ENCODE measurements at regions not wholly inside any gene's neighbourhood (a gene's known extent, or its start where the extent isn't known, plus 50 kb on each side); places are given as distances from the start of the nearest gene placed in this dataset.

GRCh38 chr9:6703898-6704639 is 53.7 kb upstream of the KDM4C start:
- peak; percentile 66 for TF ChIP-seq MXI1 (conservative IDR thresholded peaks at IDR 0.05; ENCODE audit: poor library complexity, severe bottlenecking)
- no peak for TF ChIP-seq CTCF (IDR thresholded peaks at IDR 0.05; ENCODE audit: poor library complexity, severe bottlenecking)
- TF ChIP-seq RAD21 (conservative IDR thresholded peaks at IDR 0.05), result no peak
- TF ChIP-seq TAF1 (IDR thresholded peaks at IDR 0.05; ENCODE audit: low read depth), result peak; percentile 56
- TF ChIP-seq EZH2 (IDR thresholded peaks at IDR 0.05; ENCODE audit: borderline replicate concordance, insufficient read depth, low read length, poor library complexity, severe bottlenecking), result no peak
- TF ChIP-seq POLR2AphosphoS5 (IDR thresholded peaks at IDR 0.05), result peak; percentile 89
- peak; percentile 19 for TF ChIP-seq EP300 (conservative IDR thresholded peaks at IDR 0.05; ENCODE audit: poor library complexity, severe bottlenecking)
- peak; percentile 87 for TF ChIP-seq REST (IDR thresholded peaks at IDR 0.05; ENCODE audit: borderline replicate concordance)
- TF ChIP-seq SMC3 (conservative IDR thresholded peaks at IDR 0.05; ENCODE audit: poor library complexity), result no peak
- peak overlapping the region; percentile 72 for H3K9ac ChIP-seq (ENCODE audit: low read length)
- no peaks in the 10 kb centered on the region for H3K27me3 ChIP-seq (ENCODE audit: insufficient read depth, low read depth, low read length)
- H3K36me3 ChIP-seq (ENCODE audit: insufficient read depth, low read length), result no peaks in the 10 kb centered on the region
- H3K27ac ChIP-seq (ENCODE audit: low read length), result peak overlapping the region; percentile 60
- H3K9me3 ChIP-seq (ENCODE audit: low read length), result no peaks in the 10 kb centered on the region
- H3K4me3 ChIP-seq (ENCODE audit: low read length), result peak overlapping the region; percentile 75
- H4K20me1 ChIP-seq (ENCODE audit: insufficient read depth), result no peaks in the 10 kb centered on the region
- peak overlapping the region; percentile 71 for H2AFZ ChIP-seq (ENCODE audit: low read depth, low read length)
- peak overlapping the region; percentile 53 for H3K4me2 ChIP-seq (ENCODE audit: low read length)
- H3F3A ChIP-seq (ENCODE audit: insufficient read depth, low read length, poor library complexity, severe bottlenecking), result no peaks in the 10 kb centered on the region
- no peaks in the 10 kb centered on the region for H3K9me2 ChIP-seq (ENCODE audit: insufficient read depth, low read length)
- H3K79me2 ChIP-seq (replicated peaks; ENCODE audit: insufficient read depth, low read length), result no peaks in the 10 kb centered on the region

GRCh38 chr9:6702707-6703106 is 55.1 kb upstream of the KDM4C start:
- no peaks in the 10 kb centered on the region for H3F3A ChIP-seq (ENCODE audit: insufficient read depth, low read length, poor library complexity, severe bottlenecking)
- no peaks in the 10 kb centered on the region for H3K9me3 ChIP-seq (ENCODE audit: low read length)
- H3K27me3 ChIP-seq (ENCODE audit: insufficient read depth, low read depth, low read length), result no peaks in the 10 kb centered on the region
- H2AFZ ChIP-seq (ENCODE audit: low read depth, low read length), result no peak overlapping the region
- H3K4me3 ChIP-seq (ENCODE audit: low read length), result no peak overlapping the region
- no peaks in the 10 kb centered on the region for H3K36me3 ChIP-seq (ENCODE audit: insufficient read depth, low read length)
- H3K4me2 ChIP-seq (ENCODE audit: low read length), result no peak overlapping the region
- no peaks in the 10 kb centered on the region for H3K79me2 ChIP-seq (replicated peaks; ENCODE audit: insufficient read depth, low read length)
- TF ChIP-seq RAD21 (conservative IDR thresholded peaks at IDR 0.05), result no peak
- TF ChIP-seq REST (IDR thresholded peaks at IDR 0.05; ENCODE audit: borderline replicate concordance), result no peak
- no peak for TF ChIP-seq MXI1 (conservative IDR thresholded peaks at IDR 0.05; ENCODE audit: poor library complexity, severe bottlenecking)
- no peak for TF ChIP-seq EZH2 (IDR thresholded peaks at IDR 0.05; ENCODE audit: borderline replicate concordance, insufficient read depth, low read length, poor library complexity, severe bottlenecking)
- TF ChIP-seq POLR2AphosphoS5 (IDR thresholded peaks at IDR 0.05), result no peak
- no peak for TF ChIP-seq CTCF (IDR thresholded peaks at IDR 0.05; ENCODE audit: poor library complexity, severe bottlenecking)
- TF ChIP-seq SMC3 (conservative IDR thresholded peaks at IDR 0.05; ENCODE audit: poor library complexity), result no peak
- TF ChIP-seq EP300 (conservative IDR thresholded peaks at IDR 0.05; ENCODE audit: poor library complexity, severe bottlenecking), result no peak
- no peak for TF ChIP-seq TAF1 (IDR thresholded peaks at IDR 0.05; ENCODE audit: low read depth)
- no peak overlapping the region for H3K27ac ChIP-seq (ENCODE audit: low read length)
- no peaks in the 10 kb centered on the region for H4K20me1 ChIP-seq (ENCODE audit: insufficient read depth)
- H3K9ac ChIP-seq (ENCODE audit: low read length), result no peak overlapping the region
- H3K9me2 ChIP-seq (ENCODE audit: insufficient read depth, low read length), result no peaks in the 10 kb centered on the region

All from neural cell (in vitro differentiated cells).